ENCODE measurements at regions not wholly inside any gene's neighbourhood (a gene's known extent, or its start where the extent isn't known, plus 50 kb on each side); places are given as distances from the start of the nearest gene placed in this dataset.

DNA sequence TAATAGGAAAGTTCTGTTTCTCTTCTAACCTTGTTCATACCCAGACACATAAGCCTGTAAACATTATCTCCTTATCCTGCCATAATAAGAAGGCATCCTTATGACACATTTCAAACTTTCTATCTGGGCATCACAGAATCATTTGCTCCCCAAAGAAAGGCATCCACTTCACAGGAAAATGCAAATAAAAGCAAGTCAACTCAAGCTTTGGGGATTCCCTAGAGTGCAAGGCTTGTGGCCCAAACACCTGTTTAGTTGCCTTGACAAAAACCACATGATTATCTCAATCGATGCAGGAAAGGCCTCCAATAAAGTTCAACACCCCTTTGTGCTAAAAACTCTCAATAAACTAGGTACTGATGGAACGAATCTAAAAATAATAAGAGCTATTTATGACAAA is 195.7 kb upstream of the GALNT5 start:
- H3K27me3 ChIP-seq (ENCODE audit: control insufficient read depth in 2 of 2, insufficient read depth in 2 of 2, low read length in 2 of 2), result no peaks in the 10 kb centered on the region
- no peaks in the 10 kb centered on the region for H3K36me3 Mint-ChIP-seq
- no peaks in the 10 kb centered on the region for H3K9me3 ChIP-seq (ENCODE audit: control insufficient read depth in 2 of 3, low read length in 3 of 3)
- no peaks in the 10 kb centered on the region for H3K4me1 Mint-ChIP-seq
- H3K27me3 Mint-ChIP-seq, result peaks cover 0 to 6% (median 0%) of the 10 kb centered on the region in 5 donors
- intact Hi-C loops (cut with micrococcal nuclease), result no loop called here
- ATAC-seq (no peak), DNase-seq (no peak)
- H3K27ac Mint-ChIP-seq, result no peak overlapping the region
- ChIA-PET CTCF (no interaction called here), POLR2A (no interaction called here)
- no peak overlapping the region for H3K4me3 ChIP-seq (ENCODE audit: low read length)
- H3K27ac ChIP-seq (ENCODE audit: low read depth, low read length), result no peak overlapping the region
- H3K4me1 ChIP-seq (ENCODE audit: control insufficient read depth in 2 of 2, insufficient read depth in 2 of 2, low read length in 2 of 2), result no peaks in the 10 kb centered on the region
- no peak overlapping the region for H3K4me3 Mint-ChIP-seq
- peaks cover 0 to 2% (median 0%) of the 10 kb centered on the region in 11 donors for H3K9me3 Mint-ChIP-seq
- no peaks in the 10 kb centered on the region for H3K36me3 ChIP-seq (ENCODE audit: control insufficient read depth in 2 of 3, insufficient read depth in 3 of 3, low read length in 3 of 3)

DNA sequence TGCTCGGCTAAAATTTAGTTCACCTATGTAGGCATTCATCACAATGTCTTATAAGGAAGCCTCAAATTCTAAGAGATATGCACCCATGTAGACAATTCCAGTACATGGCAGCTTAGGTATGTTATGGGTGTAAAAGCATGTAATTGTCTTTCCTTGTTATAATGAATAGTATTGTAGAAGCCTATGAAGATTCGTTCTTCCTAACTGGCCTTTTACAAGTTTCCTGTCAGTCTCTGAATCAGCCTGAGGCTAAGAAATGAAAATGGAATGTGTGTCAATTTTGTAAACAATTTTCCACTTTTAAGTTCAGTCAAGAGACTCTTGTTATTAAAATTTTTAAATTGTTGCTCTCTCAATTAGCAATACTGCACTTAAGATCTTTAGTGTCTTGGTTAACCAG is 189.9 kb upstream of the GALNT5 start:
- H3K27ac Mint-ChIP-seq, result no peak overlapping the region
- intact Hi-C loops (cut with micrococcal nuclease), result no loop called here
- POLR2A ChIA-PET, result no interaction called here
- H3K9me3 Mint-ChIP-seq, result peaks cover 0 to 17% (median 5%) of the 10 kb centered on the region in 11 donors
- H3K27ac ChIP-seq (ENCODE audit: low read depth, low read length), result no peak overlapping the region
- H3K4me1 ChIP-seq (ENCODE audit: control insufficient read depth in 2 of 2, insufficient read depth in 2 of 2, low read length in 2 of 2), result no peaks in the 10 kb centered on the region
- H3K36me3 Mint-ChIP-seq, result no peaks in the 10 kb centered on the region
- H3K27me3 ChIP-seq (ENCODE audit: control insufficient read depth in 2 of 2, insufficient read depth in 2 of 2, low read length in 2 of 2), result no peaks in the 10 kb centered on the region
- no peaks in the 10 kb centered on the region for H3K9me3 ChIP-seq (ENCODE audit: control insufficient read depth in 2 of 3, low read length in 3 of 3)
- H3K4me3 Mint-ChIP-seq, result no peak overlapping the region
- CTCF ChIA-PET, result no interaction called here
- no peak for ATAC-seq
- peaks cover 4 to 20% (median 16%) of the 10 kb centered on the region in 5 donors for H3K27me3 Mint-ChIP-seq
- no peak for DNase-seq
- H3K4me1 Mint-ChIP-seq, result no peaks in the 10 kb centered on the region
- no peak overlapping the region for H3K4me3 ChIP-seq (ENCODE audit: low read length)
- no peaks in the 10 kb centered on the region for H3K36me3 ChIP-seq (ENCODE audit: control insufficient read depth in 2 of 3, insufficient read depth in 3 of 3, low read length in 3 of 3)

DNA sequence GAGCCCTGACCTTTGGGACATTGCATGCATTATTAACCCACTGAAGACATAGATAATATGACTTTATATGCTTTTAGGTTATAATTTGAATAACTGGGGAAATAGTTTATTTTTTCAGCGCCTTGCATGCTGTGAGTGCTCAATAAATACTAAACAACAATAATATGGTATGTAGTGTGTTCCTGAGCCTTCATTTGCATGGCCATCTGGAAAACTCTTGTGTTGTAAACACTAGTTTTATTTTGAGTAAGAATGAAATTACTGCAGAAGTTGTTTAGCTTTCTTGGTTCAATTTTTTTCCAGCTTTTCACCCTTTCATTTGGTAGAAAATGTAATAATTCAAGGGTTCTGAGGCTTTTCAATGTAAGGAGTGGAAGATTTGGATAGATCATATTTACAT is 189.3 kb upstream of the GALNT5 start:
- Mint-ChIP-seq H3K4me3 (no peak overlapping the region), H3K9me3 (peaks cover 0 to 17% (median 5%) of the 10 kb centered on the region in 11 donors), H3K27ac (no peak overlapping the region), H3K27me3 (peaks cover 4 to 20% (median 16%) of the 10 kb centered on the region in 5 donors), H3K4me1 (no peaks in the 10 kb centered on the region), H3K36me3 (no peaks in the 10 kb centered on the region)
- no peaks in the 10 kb centered on the region for H3K4me1 ChIP-seq (ENCODE audit: control insufficient read depth in 2 of 2, insufficient read depth in 2 of 2, low read length in 2 of 2)
- no peak for ATAC-seq
- POLR2A ChIA-PET, result no interaction called here
- H3K36me3 ChIP-seq (ENCODE audit: control insufficient read depth in 2 of 3, insufficient read depth in 3 of 3, low read length in 3 of 3), result no peaks in the 10 kb centered on the region
- no peak overlapping the region for H3K27ac ChIP-seq (ENCODE audit: low read depth, low read length)
- no peaks in the 10 kb centered on the region for H3K9me3 ChIP-seq (ENCODE audit: control insufficient read depth in 2 of 3, low read length in 3 of 3)
- H3K4me3 ChIP-seq (ENCODE audit: low read length), result no peak overlapping the region
- no peaks in the 10 kb centered on the region for H3K27me3 ChIP-seq (ENCODE audit: control insufficient read depth in 2 of 2, insufficient read depth in 2 of 2, low read length in 2 of 2)
- intact Hi-C loops (cut with micrococcal nuclease), result no loop called here
- CTCF ChIA-PET, result no interaction called here
- no peak for DNase-seq

DNA sequence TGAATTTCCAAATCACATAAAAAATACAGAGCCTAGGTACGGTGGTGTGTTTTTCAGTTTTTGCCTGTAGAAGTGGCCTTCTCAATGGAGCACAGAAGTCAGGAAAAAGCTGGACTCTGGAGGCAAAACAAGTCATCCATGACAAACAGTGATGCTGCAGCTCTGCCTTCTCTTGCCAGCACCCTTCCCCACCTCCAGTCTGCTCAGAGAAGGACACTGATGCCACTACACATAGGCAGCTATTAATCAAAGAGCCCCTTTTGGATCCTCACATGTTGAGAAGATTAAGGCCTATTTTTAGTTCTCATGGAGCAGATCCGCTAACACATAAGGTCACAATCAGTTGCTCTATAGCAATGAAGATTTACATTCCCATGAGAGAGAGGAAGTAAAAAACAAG is 181.6 kb upstream of the GALNT5 start:
- Mint-ChIP-seq H3K4me1 (no peaks in the 10 kb centered on the region), H3K36me3 (no peaks in the 10 kb centered on the region), H3K27ac (no peak overlapping the region), H3K9me3 (peaks cover 0 to 10% (median 4%) of the 10 kb centered on the region in 11 donors), H3K4me3 (no peak overlapping the region), H3K27me3 (peaks cover 0 to 4% (median 0%) of the 10 kb centered on the region in 5 donors)
- ChIA-PET POLR2A (no interaction called here), CTCF (interaction anchor here (0.7 kb wide), 1 partner anchor 11 kb away, joined by 3 read pairs; no protein-coding TSS in a partner anchor)
- Histone ChIP-seq H3K9me3 (ENCODE audit: control insufficient read depth in 2 of 3, low read length in 3 of 3) (no peaks in the 10 kb centered on the region), H3K27me3 (ENCODE audit: control insufficient read depth in 2 of 2, insufficient read depth in 2 of 2, low read length in 2 of 2) (no peaks in the 10 kb centered on the region), H3K4me3 (ENCODE audit: low read length) (no peak overlapping the region), H3K36me3 (ENCODE audit: control insufficient read depth in 2 of 3, insufficient read depth in 3 of 3, low read length in 3 of 3) (no peaks in the 10 kb centered on the region), H3K27ac (ENCODE audit: low read depth, low read length) (no peak overlapping the region), H3K4me1 (ENCODE audit: control insufficient read depth in 2 of 2, insufficient read depth in 2 of 2, low read length in 2 of 2) (no peaks in the 10 kb centered on the region)
- DNase-seq (no peak), ATAC-seq (no peak)
- intact Hi-C loops (cut with micrococcal nuclease), result no loop called here

DNA sequence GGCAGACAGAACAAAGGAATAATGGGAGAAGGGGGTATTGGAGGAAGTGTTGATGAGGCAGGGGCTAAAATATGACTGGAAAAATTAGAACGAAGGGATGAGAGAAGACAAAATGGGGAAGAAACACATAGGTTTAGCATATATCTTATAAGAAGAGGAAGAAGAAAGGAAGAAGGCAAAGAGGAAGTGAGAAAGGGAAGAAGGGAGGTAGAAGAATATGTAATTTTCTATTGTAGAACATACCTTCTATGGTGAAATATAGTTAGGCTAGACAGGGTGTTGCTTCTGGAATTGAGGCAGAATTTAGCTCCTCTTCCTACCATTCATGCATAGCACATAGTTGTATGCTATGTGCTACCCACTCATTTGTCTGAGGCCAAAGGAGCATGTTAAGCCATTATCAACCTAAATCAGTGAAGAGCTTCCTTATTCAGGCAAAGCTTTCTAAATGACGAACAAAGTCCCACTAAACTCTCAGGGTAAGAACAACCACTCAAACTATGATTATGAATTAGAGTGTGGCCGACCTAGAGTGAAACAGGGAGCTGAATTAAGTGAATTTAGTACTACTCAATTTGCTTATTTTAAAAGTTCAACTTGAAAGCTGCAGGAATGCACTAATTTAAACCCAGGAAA is 180.9 kb upstream of the GALNT5 start:
- H3K36me3 Mint-ChIP-seq, result no peaks in the 10 kb centered on the region
- no peaks in the 10 kb centered on the region for H3K9me3 ChIP-seq (ENCODE audit: control insufficient read depth in 2 of 3, low read length in 3 of 3)
- H3K27me3 Mint-ChIP-seq, result peaks cover 0 to 4% (median 0%) of the 10 kb centered on the region in 5 donors
- H3K27ac Mint-ChIP-seq, result no peak overlapping the region
- H3K4me3 Mint-ChIP-seq, result no peak overlapping the region
- H3K9me3 Mint-ChIP-seq, result peaks cover 0 to 8% (median 4%) of the 10 kb centered on the region in 11 donors
- ChIA-PET CTCF (no interaction called here), POLR2A (no interaction called here)
- ATAC-seq (no peak), DNase-seq (no peak)
- no peak overlapping the region for H3K4me3 ChIP-seq (ENCODE audit: low read length)
- intact Hi-C loops (cut with micrococcal nuclease), result no loop called here
- H3K27ac ChIP-seq (ENCODE audit: low read depth, low read length), result no peak overlapping the region
- no peaks in the 10 kb centered on the region for H3K4me1 ChIP-seq (ENCODE audit: control insufficient read depth in 2 of 2, insufficient read depth in 2 of 2, low read length in 2 of 2)
- H3K27me3 ChIP-seq (ENCODE audit: control insufficient read depth in 2 of 2, insufficient read depth in 2 of 2, low read length in 2 of 2), result no peaks in the 10 kb centered on the region
- H3K36me3 ChIP-seq (ENCODE audit: control insufficient read depth in 2 of 3, insufficient read depth in 3 of 3, low read length in 3 of 3), result no peaks in the 10 kb centered on the region
- no peaks in the 10 kb centered on the region for H3K4me1 Mint-ChIP-seq

DNA sequence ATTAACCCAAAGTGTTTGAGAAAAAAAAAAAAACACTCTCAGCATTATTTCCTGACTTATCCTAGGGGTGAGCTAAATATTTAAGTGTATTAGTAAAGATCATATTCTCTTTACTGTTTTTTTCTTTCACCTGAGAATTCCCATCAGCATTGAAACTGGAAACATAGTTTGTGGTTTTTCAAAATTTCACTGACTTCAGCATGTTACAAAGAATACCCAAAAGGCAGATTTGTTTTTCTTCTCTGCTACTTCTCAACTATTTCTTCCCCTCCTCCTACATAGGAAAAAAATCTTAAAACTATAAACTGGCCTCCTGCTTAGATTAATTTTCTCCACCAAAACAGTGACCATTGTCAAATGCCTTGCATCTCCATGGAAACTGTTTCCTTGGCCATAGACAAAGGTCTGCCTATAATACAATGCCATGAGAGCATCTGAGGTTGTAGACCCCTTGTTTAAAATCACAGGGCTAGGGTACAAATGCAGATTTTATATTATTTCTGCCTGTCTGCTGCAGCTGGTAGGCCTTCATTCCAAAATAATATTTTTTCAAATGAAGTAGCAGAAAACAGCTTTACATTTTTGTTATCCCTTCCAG is 179.7 kb upstream of the GALNT5 start:
- Histone ChIP-seq H3K4me1 (ENCODE audit: control insufficient read depth in 2 of 2, insufficient read depth in 2 of 2, low read length in 2 of 2) (no peaks in the 10 kb centered on the region), H3K27ac (ENCODE audit: low read depth, low read length) (no peak overlapping the region), H3K36me3 (ENCODE audit: control insufficient read depth in 2 of 3, insufficient read depth in 3 of 3, low read length in 3 of 3) (no peaks in the 10 kb centered on the region), H3K9me3 (ENCODE audit: control insufficient read depth in 2 of 3, low read length in 3 of 3) (no peaks in the 10 kb centered on the region), H3K4me3 (ENCODE audit: low read length) (no peak overlapping the region), H3K27me3 (ENCODE audit: control insufficient read depth in 2 of 2, insufficient read depth in 2 of 2, low read length in 2 of 2) (no peaks in the 10 kb centered on the region)
- DNase-seq, result no peak
- CTCF ChIA-PET, result no interaction called here
- intact Hi-C loops (cut with micrococcal nuclease), result no loop called here
- no peaks in the 10 kb centered on the region for H3K36me3 Mint-ChIP-seq
- POLR2A ChIA-PET, result no interaction called here
- no peak for ATAC-seq
- peaks cover 0 to 6% (median 0%) of the 10 kb centered on the region in 11 donors for H3K9me3 Mint-ChIP-seq
- no peak overlapping the region for H3K27ac Mint-ChIP-seq
- peaks cover 0 to 4% (median 0%) of the 10 kb centered on the region in 5 donors for H3K27me3 Mint-ChIP-seq
- H3K4me1 Mint-ChIP-seq, result no peaks in the 10 kb centered on the region
- no peak overlapping the region for H3K4me3 Mint-ChIP-seq

DNA sequence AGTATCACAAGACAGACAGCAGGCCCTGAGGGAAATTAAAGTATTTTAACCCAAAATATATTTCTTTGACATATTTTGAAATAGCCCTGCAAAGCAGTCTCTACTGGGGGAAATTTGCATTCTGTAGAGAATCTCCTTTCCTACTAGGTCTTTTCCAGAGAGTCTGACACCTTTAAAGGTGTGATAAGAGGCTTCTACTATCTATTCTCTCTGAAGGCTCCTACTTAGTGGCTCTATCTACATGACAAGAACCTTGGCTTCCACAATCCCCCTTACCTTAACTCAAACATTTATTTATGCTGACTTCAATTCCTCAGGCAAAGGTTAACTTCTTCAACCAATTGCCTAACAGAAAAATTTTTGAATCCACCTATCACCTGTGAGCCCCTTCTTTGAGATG is 174.6 kb upstream of the GALNT5 start:
- Histone ChIP-seq H3K9me3 (ENCODE audit: control insufficient read depth in 2 of 3, low read length in 3 of 3) (no peaks in the 10 kb centered on the region), H3K27me3 (ENCODE audit: control insufficient read depth in 2 of 2, insufficient read depth in 2 of 2, low read length in 2 of 2) (no peaks in the 10 kb centered on the region), H3K4me3 (ENCODE audit: low read length) (no peak overlapping the region), H3K4me1 (ENCODE audit: control insufficient read depth in 2 of 2, insufficient read depth in 2 of 2, low read length in 2 of 2) (no peaks in the 10 kb centered on the region), H3K27ac (ENCODE audit: low read depth, low read length) (no peak overlapping the region), H3K36me3 (ENCODE audit: control insufficient read depth in 2 of 3, insufficient read depth in 3 of 3, low read length in 3 of 3) (no peaks in the 10 kb centered on the region)
- intact Hi-C loops (cut with micrococcal nuclease), result no loop called here
- Mint-ChIP-seq H3K9me3 (peaks cover 0 to 3% (median 0%) of the 10 kb centered on the region in 11 donors), H3K27me3 (peaks cover 0 to 4% (median 0%) of the 10 kb centered on the region in 5 donors), H3K36me3 (no peaks in the 10 kb centered on the region), H3K4me1 (no peaks in the 10 kb centered on the region), H3K27ac (no peak overlapping the region), H3K4me3 (no peak overlapping the region)
- no peak for DNase-seq
- no peak for ATAC-seq
- CTCF ChIA-PET, result no interaction called here
- POLR2A ChIA-PET, result no interaction called here
